Stimulated activated CD8-positive, alpha-beta memory T cell treated with anti-CD3 and anti-CD28 coated beads, Interleukin-15, amount 100 ng/mL, for 48 hours (primary cell): ENCODE measurements at regions not wholly inside any gene's neighbourhood (a gene's known extent, or its start where the extent isn't known, plus 50 kb on each side); places are given as distances from the start of the nearest gene placed in this dataset.

ENCODE experiments used
- DNase-seq, 2 donors: peaks; one replicate each; pipeline ENCODE4 v3.0.0-alpha.2; 2020; ENCODE audit warnings: low read depth in 2 of 2

DNA sequence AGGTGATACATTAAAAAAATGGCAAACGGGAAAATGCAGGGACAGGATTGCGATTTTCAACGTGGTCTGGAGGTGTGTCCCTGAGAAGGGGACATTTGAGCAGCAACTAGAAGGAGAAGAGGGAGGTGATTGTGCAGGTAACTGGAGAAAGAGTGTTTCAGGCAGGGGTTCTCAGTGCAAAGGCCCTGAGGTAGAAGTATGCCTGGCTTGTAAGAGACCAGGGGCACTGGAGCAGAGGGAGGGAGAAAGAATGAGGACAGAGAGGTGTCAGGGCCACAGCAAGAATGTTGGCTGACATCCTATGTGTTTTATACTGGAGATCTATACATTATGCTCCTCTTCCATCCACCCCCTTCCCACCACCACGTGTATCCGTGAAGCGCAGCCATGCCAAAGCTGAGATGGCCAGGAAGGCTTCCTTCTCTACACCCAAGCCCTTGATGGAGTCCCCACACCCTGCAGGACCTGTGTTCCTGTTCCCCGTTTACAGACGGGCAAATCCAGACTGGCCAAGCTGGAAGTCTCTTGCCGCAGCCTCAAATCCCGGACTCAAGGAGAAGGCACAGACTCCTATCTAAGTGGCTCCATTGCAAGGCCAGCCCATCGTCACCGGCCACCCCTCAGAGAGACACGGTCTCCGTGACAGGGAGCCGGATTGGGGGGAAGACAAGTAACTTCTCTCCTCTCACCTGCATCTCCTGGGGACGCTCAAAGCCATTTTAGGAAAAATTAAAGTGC is 416.1 kb downstream of the MN1 start:
- DNase-seq = no peak

DNA sequence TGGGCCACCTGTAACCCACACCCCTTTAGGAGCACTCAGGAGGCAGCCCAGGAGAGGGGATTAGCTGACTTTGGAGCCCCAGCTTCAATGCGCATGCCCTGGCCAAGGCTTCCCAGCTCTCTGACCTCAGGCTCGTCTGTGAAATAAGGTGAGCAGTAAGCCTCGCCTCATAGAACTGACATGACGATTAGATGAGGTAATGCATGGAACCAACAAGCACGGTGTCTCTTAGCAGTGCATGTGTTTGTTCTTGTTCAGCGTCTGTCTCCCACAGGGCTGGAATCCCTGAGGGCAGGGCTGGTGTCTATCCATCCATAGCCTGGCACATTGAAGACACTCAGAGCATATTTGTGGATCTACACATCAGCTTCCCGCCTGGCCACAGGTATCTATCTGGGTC is 415.4 kb downstream of the MN1 start:
- no peak for DNase-seq

DNA sequence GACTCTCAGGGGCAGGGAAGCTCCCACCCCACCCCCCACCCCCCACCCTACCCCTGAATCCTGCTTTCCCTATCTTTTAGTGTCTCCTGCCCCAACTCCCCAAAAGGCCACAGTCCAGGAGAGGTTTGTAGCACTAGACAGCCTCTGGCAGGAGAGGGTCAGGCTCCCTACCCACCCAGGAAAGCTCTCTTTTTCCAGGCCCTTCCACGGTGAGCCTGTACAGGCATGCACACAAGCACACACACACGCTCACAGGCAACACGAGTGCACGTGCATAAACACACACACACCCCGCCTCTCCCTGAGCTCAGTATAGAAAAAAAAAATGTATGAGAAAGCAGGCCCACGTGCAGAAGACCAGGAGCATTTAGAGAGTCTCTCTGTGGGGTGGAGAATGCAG is 414.0 kb downstream of the MN1 start:
- no peak for DNase-seq

DNA sequence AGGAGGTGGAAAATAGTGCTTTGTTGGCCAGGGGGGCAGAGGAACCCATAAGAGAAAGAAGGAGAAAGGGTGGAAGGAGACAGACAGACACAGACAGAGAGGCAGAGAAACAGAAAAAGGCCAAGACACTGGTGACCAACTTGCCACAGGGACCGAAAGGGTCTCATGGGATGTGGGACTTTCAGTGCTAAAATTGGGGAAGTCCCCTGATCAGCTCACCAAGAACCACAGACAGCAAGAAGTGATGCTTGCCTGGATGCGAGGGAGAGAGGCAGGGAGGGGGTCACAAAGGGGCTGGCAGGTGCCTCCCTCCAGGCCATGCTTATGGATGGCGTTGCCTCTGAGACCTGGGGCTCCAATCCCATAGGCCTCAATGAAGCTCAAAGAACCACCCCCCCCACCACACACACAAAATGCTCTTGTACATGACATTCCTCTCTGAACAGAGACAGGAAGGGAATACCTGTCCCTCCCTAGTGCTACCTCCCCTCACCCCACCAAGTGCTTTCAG is 413.4 kb downstream of the MN1 start:
- DNase-seq = no peak

DNA sequence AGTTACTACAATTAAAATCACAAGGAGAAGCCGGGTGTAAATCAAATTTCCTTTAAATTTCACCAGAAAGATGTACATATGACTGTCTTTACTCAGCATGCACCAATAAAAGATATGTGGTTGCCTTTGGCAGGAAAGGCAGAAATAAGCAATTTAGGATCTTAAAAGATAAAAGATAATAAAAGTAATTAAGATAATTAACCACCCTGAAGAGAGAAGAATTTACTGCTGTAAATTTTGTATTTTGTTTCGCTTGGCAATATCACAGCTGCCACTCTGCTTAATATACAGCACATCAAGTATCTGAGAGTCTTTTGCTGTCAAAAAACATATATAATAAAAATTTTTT is 411.9 kb downstream of the MN1 start:
- no peak for DNase-seq

DNA sequence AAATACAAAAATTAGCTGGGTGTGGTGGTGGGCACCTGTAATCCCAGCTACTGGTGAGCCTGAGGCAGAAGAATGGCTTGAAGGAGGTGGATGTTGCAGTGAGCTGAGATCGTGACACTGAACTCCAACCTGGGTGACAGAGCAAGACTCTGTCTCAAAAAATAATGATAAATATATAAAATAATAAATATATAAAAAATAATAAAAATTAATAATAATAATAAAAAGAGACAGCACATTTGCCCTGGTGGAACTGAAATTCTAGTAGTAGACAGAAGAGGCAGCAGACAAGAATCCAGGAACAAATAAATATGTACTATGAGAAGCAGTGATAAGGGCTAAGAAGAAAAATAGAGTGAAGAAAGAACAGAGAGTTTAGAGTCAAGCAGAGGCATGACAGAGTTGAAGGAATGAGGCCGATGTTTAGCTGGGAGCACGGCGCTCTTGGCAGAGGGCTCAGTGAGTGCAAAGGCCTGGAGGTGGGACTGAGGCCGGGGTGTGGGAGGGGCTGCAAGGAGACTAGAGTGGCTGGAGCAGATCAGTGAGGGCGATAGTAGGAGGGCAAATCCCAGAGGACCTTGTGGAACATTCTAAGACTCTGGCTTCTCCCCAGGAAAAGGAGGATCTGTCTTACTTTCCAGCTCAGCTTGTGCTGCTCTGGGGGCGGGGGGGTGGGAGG is 410.3 kb downstream of the MN1 start:
- no peak for DNase-seq

DNA sequence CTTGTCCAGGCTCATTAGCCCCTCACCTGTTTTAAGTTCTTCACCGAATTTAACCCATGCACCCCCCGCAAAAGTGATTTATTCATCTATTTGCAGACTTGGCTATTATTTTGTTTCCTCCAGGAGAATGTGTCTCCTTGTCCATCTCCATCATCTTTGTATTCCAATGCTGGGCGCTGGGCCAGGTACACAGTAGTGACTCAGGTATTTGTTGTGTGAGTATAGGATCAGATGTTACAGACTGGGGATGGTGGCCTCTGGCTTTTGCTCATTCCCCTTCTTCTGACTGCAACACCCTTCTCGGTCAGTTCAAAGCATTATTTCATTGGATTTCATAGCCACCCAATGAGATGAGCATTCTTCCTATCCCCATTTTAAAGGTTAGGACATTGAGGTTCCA is 408.2 kb downstream of the MN1 start:
- no peak for DNase-seq

DNA sequence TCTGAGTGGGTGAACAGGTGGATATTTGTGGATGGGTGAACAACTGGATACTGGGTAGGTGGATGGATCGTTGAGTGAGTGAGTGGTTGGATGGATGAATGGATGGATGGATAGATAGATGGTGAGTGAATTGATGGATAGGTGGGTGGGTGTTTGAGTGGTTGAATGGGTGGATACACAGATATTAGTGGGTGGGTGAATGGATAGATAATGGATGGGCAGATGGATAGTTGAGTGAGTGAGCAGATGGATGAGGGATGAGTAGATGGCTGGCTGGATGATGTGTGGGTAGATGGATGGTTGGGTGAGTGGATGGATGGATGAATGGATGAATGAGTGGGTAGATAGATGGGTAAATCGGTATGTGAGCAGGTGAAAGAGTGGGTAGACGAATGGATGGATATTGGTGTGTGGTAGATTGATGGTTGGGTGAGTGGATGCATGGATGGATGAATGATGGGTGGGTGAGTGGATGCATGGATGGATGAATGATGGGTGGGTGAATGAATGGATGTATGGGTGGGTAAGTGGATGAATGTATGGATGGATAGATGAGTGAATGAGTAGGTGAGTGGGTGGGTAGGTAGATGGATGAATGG is 406.7 kb downstream of the MN1 start:
- no peak for DNase-seq

DNA sequence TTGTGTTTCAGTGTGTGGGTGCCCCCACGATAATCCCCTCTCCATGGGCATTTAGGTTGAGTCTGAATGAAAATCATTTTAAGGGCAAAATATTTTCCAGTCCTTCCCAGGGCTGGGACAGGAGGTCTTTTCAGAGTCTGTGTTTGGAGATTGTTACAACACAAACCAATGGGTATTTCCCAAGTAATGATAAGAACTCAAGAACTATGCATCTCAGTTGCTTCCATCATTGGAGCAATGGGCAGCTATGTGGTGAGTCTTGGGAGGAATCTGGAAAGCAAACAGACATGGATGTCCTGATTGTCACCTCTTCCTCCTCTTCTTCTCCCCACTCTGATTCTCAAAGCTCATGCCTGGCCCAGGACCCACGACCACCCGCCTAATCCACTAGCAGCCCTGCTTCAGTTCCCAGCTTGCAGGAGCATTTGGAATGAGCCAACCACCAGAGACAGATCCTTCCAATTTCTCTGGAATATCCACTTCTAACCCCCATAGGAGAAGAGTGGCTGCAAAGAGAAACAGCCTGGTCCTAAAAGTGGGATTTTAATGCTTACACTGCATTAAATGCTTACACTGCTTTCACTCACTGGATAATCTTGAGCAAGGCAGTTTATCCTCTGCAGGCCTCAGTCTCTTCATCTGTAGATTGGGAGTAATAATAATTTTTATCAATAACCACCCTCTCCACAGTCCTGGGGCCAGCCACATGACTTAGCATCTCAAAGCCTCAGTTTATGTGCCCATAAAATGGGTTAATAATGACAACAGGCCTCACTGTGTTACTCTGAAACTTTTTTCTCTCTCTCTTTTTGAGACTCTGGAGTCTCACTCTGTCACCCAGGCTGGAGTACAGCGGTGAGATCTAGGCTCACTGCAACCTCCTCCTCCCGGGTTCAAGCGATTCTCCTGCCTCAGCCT is 404.3 kb downstream of the MN1 start:
- no peak for DNase-seq

DNA sequence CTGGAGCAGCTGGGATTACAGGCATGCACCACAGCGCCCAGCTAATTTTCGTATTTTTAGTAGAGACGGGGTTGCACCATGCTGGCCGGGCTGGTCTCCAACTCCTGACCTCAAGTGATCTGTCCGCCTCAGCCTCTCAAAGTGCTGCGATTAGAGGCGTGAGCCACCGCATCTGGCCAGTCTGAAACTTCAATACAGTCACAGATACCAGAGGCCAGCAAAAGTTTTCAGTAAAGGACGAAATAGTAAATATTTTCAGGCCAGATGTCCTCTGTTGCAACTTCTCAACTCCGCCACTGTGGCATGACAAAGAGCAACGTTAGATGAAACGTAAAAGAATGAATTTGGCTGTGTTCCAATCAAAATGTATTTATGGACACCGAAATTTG is 403.6 kb downstream of the MN1 start:
- no peak for DNase-seq

DNA sequence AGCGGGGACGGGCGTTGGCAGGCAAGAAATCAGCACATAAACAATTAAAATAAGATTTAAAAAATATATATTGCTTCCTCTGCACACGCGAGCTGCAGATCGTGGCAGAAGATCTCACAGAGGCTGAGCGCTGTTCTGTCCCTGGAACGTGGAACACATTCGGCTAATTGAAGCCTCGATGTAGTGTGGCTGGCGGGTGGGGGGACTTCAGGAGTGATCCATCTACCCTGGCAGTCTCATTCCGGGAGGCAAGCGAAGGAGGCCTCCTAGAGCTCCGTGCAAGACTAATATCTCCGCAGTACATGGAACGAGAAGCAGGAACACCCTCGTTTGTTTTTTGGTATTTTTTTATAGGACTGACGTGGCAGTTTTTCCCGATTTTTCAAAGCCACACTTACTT is 402.4 kb downstream of the MN1 start:
- DNase-seq = no peak

DNA sequence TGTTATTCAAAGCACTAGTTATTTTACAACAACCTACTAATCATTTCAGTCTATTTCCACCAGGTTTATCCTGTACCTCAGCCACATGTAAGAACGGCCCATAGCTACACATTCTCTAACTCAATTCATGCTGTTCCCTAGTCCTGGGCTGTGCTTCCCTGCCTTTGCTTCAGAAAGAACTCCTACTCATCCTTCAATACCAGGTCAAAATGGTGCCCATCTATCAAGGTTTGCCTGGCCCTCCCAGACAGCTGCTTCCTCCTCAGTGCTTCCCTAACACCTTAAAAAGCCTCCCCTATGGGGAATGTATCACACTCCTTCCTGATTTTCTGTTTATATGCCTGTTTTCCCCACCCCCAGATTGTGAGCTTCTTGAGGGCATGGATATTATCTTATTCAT is 400.7 kb downstream of the MN1 start:
- DNase-seq = no peak

DNA sequence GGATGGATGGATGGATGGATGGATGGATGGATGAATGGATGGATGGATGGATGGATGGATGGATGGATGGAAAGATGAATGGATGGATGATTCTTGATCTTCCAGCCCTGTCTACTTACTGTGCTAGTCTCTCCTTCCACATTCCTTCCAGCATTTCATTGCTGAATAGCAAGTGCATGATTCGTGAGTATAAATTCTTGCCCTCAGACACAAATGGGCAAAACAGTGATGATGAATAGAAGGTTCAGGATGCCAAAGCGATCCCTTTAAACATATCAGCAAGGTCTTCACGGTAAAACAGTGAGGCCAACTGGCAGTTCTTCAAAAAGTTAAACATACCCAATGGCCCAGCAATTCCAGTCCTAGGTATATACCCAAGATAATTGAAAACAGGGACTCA is 400.2 kb downstream of the MN1 start:
- no peak for DNase-seq

DNA sequence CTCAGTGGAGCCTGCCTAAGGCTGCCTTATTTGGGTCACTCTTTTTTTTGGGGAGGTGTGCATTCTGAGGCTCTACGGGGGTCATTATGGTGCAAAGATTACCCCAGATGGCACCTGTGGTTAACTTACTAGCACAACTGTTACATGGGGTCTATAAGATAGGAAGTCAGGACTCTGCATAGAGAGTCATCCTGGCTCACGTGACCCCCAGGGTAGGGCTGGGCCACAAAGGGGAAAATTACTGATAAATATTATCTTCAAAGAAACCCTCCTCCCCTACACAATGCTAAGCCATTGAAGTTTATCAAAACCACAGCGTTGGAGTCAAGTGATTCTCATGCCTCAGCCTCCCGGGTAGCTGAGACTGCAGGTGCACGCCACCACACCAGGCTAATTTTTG is 397.1 kb downstream of the MN1 start:
- no peak for DNase-seq

DNA sequence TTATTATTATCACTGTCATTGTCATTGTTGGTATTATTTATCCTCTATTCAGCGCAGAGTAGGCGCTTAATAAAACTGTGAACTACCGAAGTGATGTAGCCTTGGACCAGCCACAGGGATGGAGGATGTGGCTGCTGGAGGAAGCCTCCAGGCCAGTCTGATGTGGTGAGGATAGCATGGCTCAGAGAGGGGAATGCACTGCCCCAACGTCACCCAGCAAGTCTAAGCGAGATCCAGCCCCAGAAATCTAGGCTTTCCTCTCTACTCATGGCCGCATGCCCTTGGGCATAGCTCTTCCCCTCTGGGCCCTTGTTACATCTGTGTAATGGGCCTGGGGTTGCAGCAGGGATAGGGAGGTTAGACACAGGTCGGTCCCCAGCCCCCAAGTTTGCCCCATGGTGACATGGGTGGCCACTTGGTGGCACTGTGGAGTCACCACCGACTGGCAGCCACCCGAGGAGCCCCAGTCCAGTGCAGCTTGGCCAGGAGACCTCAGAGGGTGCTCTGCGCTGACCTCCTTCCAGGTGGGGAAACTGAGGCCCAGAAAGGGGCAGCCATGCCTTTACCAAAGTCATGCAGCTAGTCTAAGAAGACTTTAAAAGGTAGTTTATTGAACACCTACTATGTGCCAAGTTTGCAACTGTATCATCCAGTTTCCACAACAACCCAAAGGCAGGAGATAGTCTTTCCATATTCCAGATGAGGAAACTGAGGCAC is 395.7 kb downstream of the MN1 start:
- DNase-seq = peak; percentile 4 to 11

DNA sequence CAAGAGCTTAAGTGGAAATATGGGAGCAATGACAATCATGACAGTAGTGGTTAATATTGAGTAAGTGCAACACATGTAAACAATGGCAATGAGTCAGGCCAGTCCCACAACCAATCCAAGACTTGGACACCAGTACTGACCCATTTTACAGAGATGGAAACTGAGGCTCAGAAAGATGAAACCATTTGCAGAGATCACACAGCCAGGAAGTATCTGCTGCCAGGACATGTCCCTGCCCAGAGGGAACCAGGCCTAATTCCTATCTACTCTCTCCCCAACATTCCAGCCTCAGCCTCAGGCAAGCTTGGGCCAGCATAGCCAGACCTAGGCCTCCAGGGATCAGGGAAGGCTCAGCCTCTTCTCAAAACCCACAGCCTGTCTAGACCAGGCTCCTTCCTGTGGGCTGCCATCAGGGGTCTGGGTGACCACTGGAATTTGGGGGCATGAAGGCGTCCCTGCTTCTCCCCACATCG is 395.1 kb downstream of the MN1 start:
- DNase-seq = no peak

DNA sequence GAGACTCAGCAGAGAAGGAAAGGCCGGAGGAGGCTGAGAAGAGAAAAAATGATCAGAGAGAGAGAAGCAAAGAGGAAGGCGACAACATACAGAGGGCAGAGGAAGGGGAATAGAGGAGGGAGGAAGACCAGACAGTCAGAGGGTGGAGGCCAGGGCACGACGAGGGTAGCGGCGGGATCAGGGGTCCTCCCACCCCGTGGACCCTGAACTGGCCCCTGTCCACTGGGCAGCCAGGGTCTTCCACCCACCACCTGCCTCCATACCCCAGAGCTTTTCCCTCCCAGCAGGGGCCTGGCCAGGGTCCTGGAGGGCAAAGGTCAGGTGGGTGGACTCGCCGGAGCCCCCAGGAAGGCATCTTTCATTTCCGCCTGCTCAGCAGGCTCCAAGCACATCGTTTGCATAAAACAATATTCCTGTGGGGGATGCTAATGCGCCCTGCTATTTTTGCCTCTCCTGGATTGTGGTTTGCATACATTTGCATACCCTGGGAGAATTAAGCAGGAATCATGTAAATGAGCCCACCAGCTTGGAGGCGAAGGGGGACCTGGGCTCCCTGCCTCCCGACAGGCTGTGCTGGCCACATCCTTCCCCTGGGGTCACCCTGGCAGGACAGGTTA is 394.1 kb downstream of the MN1 start:
- no peak for DNase-seq

DNA sequence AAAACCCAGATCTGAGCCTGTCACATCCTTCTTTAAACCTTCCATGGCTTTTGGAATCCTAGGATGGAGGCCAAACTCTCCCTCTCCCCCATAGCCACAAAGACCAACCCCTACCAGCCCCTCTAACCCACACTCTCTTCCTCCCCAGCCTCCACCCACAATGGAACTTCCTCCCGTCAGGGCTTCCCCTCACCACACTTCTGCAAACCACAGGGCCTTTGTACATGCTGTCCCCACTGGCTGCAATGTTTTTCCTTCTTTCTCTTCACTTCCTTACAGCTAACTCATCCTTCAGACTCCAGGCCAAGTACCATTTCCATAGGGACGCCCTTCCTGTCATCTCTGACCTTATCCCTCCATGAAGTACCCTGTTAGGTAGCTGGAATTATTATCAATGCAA is 393.5 kb downstream of the MN1 start:
- no peak for DNase-seq

DNA sequence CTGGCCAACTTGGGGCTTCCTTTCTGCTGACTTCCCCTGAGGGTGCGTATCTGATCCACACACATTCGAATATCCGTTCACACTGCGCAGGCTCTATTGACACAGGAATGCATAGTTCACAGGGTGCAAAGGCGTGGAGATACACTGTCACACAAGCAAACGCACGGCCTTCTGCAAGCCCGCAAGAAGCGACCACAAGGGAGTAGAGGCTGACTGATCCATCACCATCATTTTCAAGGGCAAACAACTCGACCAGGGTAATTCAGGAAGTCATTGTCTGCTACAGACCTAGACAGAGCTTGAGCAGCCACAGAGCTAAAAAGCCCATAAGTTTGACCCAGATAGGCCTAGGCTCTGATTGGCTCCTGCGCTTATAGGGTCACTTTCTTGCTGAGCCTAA is 392.3 kb downstream of the MN1 start:
- no peak for DNase-seq

DNA sequence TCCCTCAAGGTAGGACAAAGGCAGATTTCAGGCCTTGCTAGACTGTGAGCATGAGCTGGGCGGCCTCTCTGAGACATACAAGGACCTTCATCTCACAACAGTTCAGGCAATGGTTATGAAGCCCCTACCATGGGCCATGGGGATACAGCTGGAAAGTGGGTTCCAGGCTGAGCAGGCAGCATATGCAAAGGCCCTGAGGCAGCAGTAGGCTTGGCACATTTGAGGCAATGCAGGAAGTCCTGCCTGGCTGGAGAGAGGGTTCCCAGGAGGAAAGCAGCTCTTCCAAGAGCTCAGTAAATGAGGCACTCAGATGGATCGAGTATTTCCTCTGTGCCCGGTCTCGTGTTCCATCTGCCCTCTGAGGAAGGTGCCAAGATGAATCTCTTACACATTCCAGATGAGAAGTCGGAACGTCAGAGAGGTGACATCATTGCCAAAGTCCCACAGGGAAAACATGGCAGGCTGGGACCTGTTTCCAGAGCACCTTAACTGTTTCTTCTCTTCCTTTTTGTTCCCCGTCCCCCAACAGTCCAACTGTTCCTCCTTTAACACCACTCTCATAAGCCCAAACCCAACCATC is 388.6 kb downstream of the MN1 start:
- no peak for DNase-seq

DNA sequence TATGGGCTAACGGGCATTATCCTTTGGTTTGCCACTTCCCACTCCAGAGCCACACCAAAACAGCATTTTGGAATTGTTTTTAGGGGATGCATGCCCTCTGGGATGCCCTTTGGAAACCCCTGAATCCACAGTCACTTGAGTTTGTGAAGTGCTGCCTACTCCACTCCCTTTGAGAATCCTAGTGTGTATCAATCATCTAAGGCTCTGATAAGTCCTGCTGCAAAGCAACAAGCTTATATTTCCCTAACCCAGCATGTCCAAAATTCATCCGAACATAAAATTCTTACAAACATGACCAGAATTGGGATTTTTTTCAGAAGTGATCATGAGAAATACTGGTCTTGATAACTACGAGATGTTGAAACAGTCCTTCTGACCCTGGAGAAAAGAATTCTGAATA is 387.9 kb downstream of the MN1 start:
- DNase-seq = no peak
